HFF-Myc (cell line): ENCODE measurements at regions not wholly inside any gene's neighbourhood (a gene's known extent, or its start where the extent isn't known, plus 50 kb on each side); places are given as distances from the start of the nearest gene placed in this dataset.

ENCODE experiments used
- DNase-seq: peaks from one replicate; pipeline ENCODE4 v3.0.0-alpha.2; 2011; ENCODE audit warnings: low read depth; ENCODE audit errors: extremely low read depth
- H3K4me3 ChIP-seq: replicated peaks from 2 replicates; pipeline ENCODE4 v1.5.1; 2011; ENCODE audit warnings: low read depth, mild to moderate bottlenecking, control low read depth, low read length
- CTCF ChIP-seq: IDR thresholded peaks from 2 replicates; pipeline ENCODE4 v1.5.1; 2012; ENCODE audit warnings: mild to moderate bottlenecking, low read depth, low read length, control low read depth; ENCODE audit errors: missing control alignments

- no peak for DNase-seq
- TF ChIP-seq CTCF: no peak
- no peak overlapping the region for H3K4me3 ChIP-seq
Observed at GRCh38 chr10:121332829-121333765, 265.1 kb downstream of the FGFR2 start.

- H3K4me3 ChIP-seq: no peak overlapping the region
- TF ChIP-seq CTCF: no peak
- no peak for DNase-seq
Observed at GRCh38 chr10:121335386-121335925, 262.8 kb downstream of the FGFR2 start.

- no peak for DNase-seq
- H3K4me3 ChIP-seq: no peak overlapping the region
- no peak for TF ChIP-seq CTCF
Observed at GRCh38 chr10:121337427-121337826, 260.8 kb downstream of the FGFR2 start.

GRCh38 chr10:121338206-121338980, 259.9 kb downstream of the FGFR2 start:
- no peak overlapping the region for H3K4me3 ChIP-seq
- no peak for TF ChIP-seq CTCF

GRCh38 chr10:121339114-121339513, 259.1 kb downstream of the FGFR2 start:
- DNase-seq: no peak
- no peak overlapping the region for H3K4me3 ChIP-seq
- TF ChIP-seq CTCF: no peak

More at GRCh38 chr10:121338206-121338980, 259.9 kb downstream of the FGFR2 start:
- no peak for DNase-seq

GRCh38 chr10:121340271-121340831, 257.9 kb downstream of the FGFR2 start:
- no peak for TF ChIP-seq CTCF
- DNase-seq: no peak
- no peak overlapping the region for H3K4me3 ChIP-seq
